ENCODE measurements at regions not wholly inside any gene's neighbourhood (a gene's known extent, or its start where the extent isn't known, plus 50 kb on each side); places are given as distances from the start of the nearest gene placed in this dataset.

GRCh38 chr14:51535443-51536044, 116.2 kb upstream of the FRMD6 start:
- H3K36me3 ChIP-seq (ENCODE audit: control insufficient read depth, insufficient read depth, low read length): no peaks in the 10 kb centered on the region
- no CpG with 5 or more reads among the region's 2 CpGs for WGBS (ENCODE audit: insufficient coverage)
- H3K4me1 ChIP-seq (ENCODE audit: control insufficient read depth, insufficient read depth, low read length): peaks cover 3% of the 10 kb centered on the region
- H3K27me3 ChIP-seq (ENCODE audit: control insufficient read depth, insufficient read depth, low read length): no peaks in the 10 kb centered on the region
- H3K27ac ChIP-seq (ENCODE audit: low read length): no peak overlapping the region
- H3K9me3 ChIP-seq (replicated peaks; ENCODE audit: control insufficient read depth, low read depth, low read length): peaks cover 3% of the 10 kb centered on the region
- H3K4me3 ChIP-seq (ENCODE audit: low read length): no peak overlapping the region
- DNase-seq: no peak

- H3K4me3 ChIP-seq (ENCODE audit: low read length): no peak overlapping the region
- WGBS (ENCODE audit: insufficient coverage): 80% methylated on average over 1 of the region's 1 CpG
- no peaks in the 10 kb centered on the region for H3K36me3 ChIP-seq (ENCODE audit: control insufficient read depth, insufficient read depth, low read length)
- no peaks in the 10 kb centered on the region for H3K27me3 ChIP-seq (ENCODE audit: control insufficient read depth, insufficient read depth, low read length)
- peaks cover 3% of the 10 kb centered on the region for H3K9me3 ChIP-seq (replicated peaks; ENCODE audit: control insufficient read depth, low read depth, low read length)
- no peak for DNase-seq
- no peak overlapping the region for H3K27ac ChIP-seq (ENCODE audit: low read length)
- H3K4me1 ChIP-seq (ENCODE audit: control insufficient read depth, insufficient read depth, low read length): peaks cover 3% of the 10 kb centered on the region
Measured at GRCh38 chr14:51538973-51539372, 112.7 kb upstream of the FRMD6 start.

DNA sequence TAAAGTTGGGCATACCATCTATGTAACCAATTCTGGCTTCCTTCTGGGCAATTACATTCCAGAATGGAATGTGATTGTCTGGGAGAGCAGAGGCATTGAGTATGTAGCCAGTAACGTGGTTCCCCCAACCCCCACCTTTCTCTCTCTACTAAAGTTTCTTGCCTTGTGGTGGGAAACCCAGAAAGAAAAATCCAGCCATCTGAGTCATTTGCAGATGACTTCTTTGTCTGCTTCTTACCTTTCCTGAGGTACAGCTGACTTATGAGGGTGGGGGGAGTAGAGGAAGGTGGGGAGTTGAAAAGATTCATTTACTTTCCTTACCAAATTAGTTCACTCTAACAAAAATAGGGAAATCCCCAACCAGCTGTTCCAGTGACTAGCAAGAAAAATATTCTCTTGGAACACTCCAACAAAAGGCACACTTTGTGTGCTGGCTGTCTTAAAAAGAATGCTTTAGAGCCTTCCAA, 112.1 kb upstream of the FRMD6 start:
- Histone ChIP-seq H3K4me1 (ENCODE audit: control insufficient read depth, insufficient read depth, low read length) (peaks cover 3% of the 10 kb centered on the region), H3K4me3 (ENCODE audit: low read length) (no peak overlapping the region), H3K9me3 (replicated peaks; ENCODE audit: control insufficient read depth, low read depth, low read length) (peaks cover 3% of the 10 kb centered on the region), H3K27ac (ENCODE audit: low read length) (no peak overlapping the region), H3K27me3 (ENCODE audit: control insufficient read depth, insufficient read depth, low read length) (no peaks in the 10 kb centered on the region), H3K36me3 (ENCODE audit: control insufficient read depth, insufficient read depth, low read length) (no peaks in the 10 kb centered on the region)
- DNase-seq: peak; percentile 43
- no CpG with 5 or more reads among the region's 1 CpG for WGBS (ENCODE audit: insufficient coverage)

GRCh38 chr14:51540364-51540763, 111.3 kb upstream of the FRMD6 start:
- Histone ChIP-seq H3K27ac (ENCODE audit: low read length) (no peak overlapping the region), H3K4me3 (ENCODE audit: low read length) (no peak overlapping the region), H3K9me3 (replicated peaks; ENCODE audit: control insufficient read depth, low read depth, low read length) (peaks cover 3% of the 10 kb centered on the region), H3K4me1 (ENCODE audit: control insufficient read depth, insufficient read depth, low read length) (peaks cover 3% of the 10 kb centered on the region), H3K27me3 (ENCODE audit: control insufficient read depth, insufficient read depth, low read length) (no peaks in the 10 kb centered on the region), H3K36me3 (ENCODE audit: control insufficient read depth, insufficient read depth, low read length) (no peaks in the 10 kb centered on the region)
- no peak for DNase-seq
- 97% methylated on average over 3 of the region's 3 CpGs for WGBS (ENCODE audit: insufficient coverage)

GRCh38 chr14:51544471-51544870, 107.2 kb upstream of the FRMD6 start:
- Histone ChIP-seq H3K36me3 (ENCODE audit: control insufficient read depth, insufficient read depth, low read length) (no peaks in the 10 kb centered on the region), H3K4me1 (ENCODE audit: control insufficient read depth, insufficient read depth, low read length) (peaks cover 4% of the 10 kb centered on the region), H3K9me3 (replicated peaks; ENCODE audit: control insufficient read depth, low read depth, low read length) (no peaks in the 10 kb centered on the region), H3K4me3 (ENCODE audit: low read length) (no peak overlapping the region), H3K27me3 (ENCODE audit: control insufficient read depth, insufficient read depth, low read length) (no peaks in the 10 kb centered on the region), H3K27ac (ENCODE audit: low read length) (no peak overlapping the region)
- no peak for DNase-seq
- no CpG with 5 or more reads among the region's 4 CpGs for whole genome bisulfite sequencing (ENCODE audit: insufficient coverage)

GRCh38 chr14:51544901-51545300, 106.8 kb upstream of the FRMD6 start:
- Histone ChIP-seq H3K4me3 (ENCODE audit: low read length) (no peak overlapping the region), H3K27ac (ENCODE audit: low read length) (no peak overlapping the region), H3K4me1 (ENCODE audit: control insufficient read depth, insufficient read depth, low read length) (peaks cover 2% of the 10 kb centered on the region), H3K36me3 (ENCODE audit: control insufficient read depth, insufficient read depth, low read length) (no peaks in the 10 kb centered on the region), H3K9me3 (replicated peaks; ENCODE audit: control insufficient read depth, low read depth, low read length) (no peaks in the 10 kb centered on the region), H3K27me3 (ENCODE audit: control insufficient read depth, insufficient read depth, low read length) (no peaks in the 10 kb centered on the region)
- DNase-seq: no peak
- no CpG with 5 or more reads among the region's 3 CpGs for WGBS (ENCODE audit: insufficient coverage)

DNA sequence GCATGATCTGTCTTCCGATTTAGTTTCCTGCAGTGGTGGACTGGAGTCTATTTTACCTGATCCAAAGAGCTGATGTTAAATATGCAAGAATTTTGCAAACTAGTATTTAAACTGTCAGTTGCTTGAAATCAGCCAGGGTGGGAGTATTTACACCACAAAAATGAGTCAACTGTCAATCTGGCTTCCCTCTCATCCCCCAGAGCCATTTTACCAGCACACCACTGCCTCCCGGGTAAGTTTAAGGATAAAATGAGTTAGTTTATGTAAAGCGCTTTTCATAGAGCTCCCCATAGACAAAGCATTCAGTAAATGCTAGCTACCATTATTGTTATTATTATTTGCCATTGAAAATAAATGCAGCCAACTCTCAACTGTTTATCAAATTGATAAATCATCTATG, 106.3 kb upstream of the FRMD6 start:
- Histone ChIP-seq H3K27me3 (ENCODE audit: control insufficient read depth, insufficient read depth, low read length) (no peaks in the 10 kb centered on the region), H3K9me3 (replicated peaks; ENCODE audit: control insufficient read depth, low read depth, low read length) (no peaks in the 10 kb centered on the region), H3K27ac (ENCODE audit: low read length) (no peak overlapping the region), H3K4me1 (ENCODE audit: control insufficient read depth, insufficient read depth, low read length) (peaks cover 2% of the 10 kb centered on the region), H3K36me3 (ENCODE audit: control insufficient read depth, insufficient read depth, low read length) (no peaks in the 10 kb centered on the region), H3K4me3 (ENCODE audit: low read length) (no peak overlapping the region)
- WGBS (ENCODE audit: insufficient coverage): no CpG with 5 or more reads among the region's 3 CpGs
- DNase-seq: no peak

DNA sequence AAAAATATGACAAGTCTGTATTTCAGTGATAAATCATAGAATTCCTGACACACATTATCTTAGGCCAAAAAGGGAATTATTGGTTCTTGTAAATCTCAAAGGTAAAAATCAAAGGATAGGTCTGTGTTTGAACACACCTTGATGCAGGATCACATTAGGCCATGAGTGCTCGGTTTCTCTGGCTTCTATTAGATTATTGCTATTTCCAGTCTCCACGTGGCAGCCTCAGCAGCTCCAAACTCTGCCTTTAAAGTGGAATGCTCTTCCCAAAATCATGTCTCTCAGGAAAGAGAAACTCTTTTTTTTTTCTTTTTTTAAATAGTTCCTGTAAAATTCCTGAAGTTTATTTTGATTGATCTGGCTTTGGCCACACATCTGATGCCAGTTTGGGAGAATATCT, 105.6 kb upstream of the FRMD6 start:
- no peak overlapping the region for H3K27ac ChIP-seq (ENCODE audit: low read length)
- WGBS (ENCODE audit: insufficient coverage): 80% methylated on average over 1 of the region's 2 CpGs

GRCh38 chr14:51546603-51547258, 105.0 kb upstream of the FRMD6 start:
- peak overlapping the region; percentile 25 for H3K27ac ChIP-seq (ENCODE audit: low read length)
- no peak for DNase-seq
- H3K4me3 ChIP-seq (ENCODE audit: low read length): no peak overlapping the region
- no peaks in the 10 kb centered on the region for H3K36me3 ChIP-seq (ENCODE audit: control insufficient read depth, insufficient read depth, low read length)
- H3K9me3 ChIP-seq (replicated peaks; ENCODE audit: control insufficient read depth, low read depth, low read length): no peaks in the 10 kb centered on the region
- WGBS (ENCODE audit: insufficient coverage): no CpG with 5 or more reads among the region's 2 CpGs
- no peaks in the 10 kb centered on the region for H3K27me3 ChIP-seq (ENCODE audit: control insufficient read depth, insufficient read depth, low read length)
- H3K4me1 ChIP-seq (ENCODE audit: control insufficient read depth, insufficient read depth, low read length): peaks cover 2% of the 10 kb centered on the region

More for the DNA sequence above, 105.6 kb upstream of the FRMD6 start:
- Histone ChIP-seq H3K36me3 (ENCODE audit: control insufficient read depth, insufficient read depth, low read length) (no peaks in the 10 kb centered on the region), H3K4me3 (ENCODE audit: low read length) (no peak overlapping the region), H3K9me3 (replicated peaks; ENCODE audit: control insufficient read depth, low read depth, low read length) (no peaks in the 10 kb centered on the region), H3K27me3 (ENCODE audit: control insufficient read depth, insufficient read depth, low read length) (no peaks in the 10 kb centered on the region), H3K4me1 (ENCODE audit: control insufficient read depth, insufficient read depth, low read length) (peaks cover 2% of the 10 kb centered on the region)
- peak; percentile 45 for DNase-seq

GRCh38 chr14:51547260-51547659, 104.5 kb upstream of the FRMD6 start:
- Histone ChIP-seq H3K27me3 (ENCODE audit: control insufficient read depth, insufficient read depth, low read length) (no peaks in the 10 kb centered on the region), H3K36me3 (ENCODE audit: control insufficient read depth, insufficient read depth, low read length) (no peaks in the 10 kb centered on the region), H3K4me1 (ENCODE audit: control insufficient read depth, insufficient read depth, low read length) (peaks cover 2% of the 10 kb centered on the region), H3K27ac (ENCODE audit: low read length) (peak overlapping the region; percentile 25), H3K9me3 (replicated peaks; ENCODE audit: control insufficient read depth, low read depth, low read length) (no peaks in the 10 kb centered on the region), H3K4me3 (ENCODE audit: low read length) (no peak overlapping the region)
- WGBS (ENCODE audit: insufficient coverage): no CpG with 5 or more reads among the region's 3 CpGs
- DNase-seq: peak; percentile 92
